GM23338 (cell line): ENCODE measurements at regions not wholly inside any gene's neighbourhood (a gene's known extent, or its start where the extent isn't known, plus 50 kb on each side); places are given as distances from the start of the nearest gene placed in this dataset.

ENCODE experiments used
- ATAC-seq: fragments of 200-7000 bp; cut with Tn5 transposase; 3 replicates; pipeline ENCODE4 v1.9.1; 2020
- DNase-seq: peaks from one replicate; pipeline ENCODE4 v3.0.0-alpha.2; 2015; ENCODE audit warnings: low spot score
- H2AFZ ChIP-seq: fragments of 200-600 bp; sonication (generic); 2 replicates; pipeline ENCODE4 v1.8.0; 2016; ENCODE audit warnings: antibody characterized with exemption, mild to moderate bottlenecking, moderate library complexity
- H3F3A ChIP-seq: fragments of 200-600 bp; sonication (generic); replicated peaks from 2 replicates; pipeline ENCODE4 v1.8.0; 2017; ENCODE audit warnings: antibody characterized with exemption, mixed run types, low read depth
- H3K27ac ChIP-seq: fragments of 200-600 bp; sonication (generic); 2 replicates; pipeline ENCODE4 v1.6.1; 2016; ENCODE audit warnings: low read depth
- H3K27me3 ChIP-seq: fragments of 200-600 bp; sonication (generic); 2 replicates; pipeline ENCODE4 v1.8.0; 2016; ENCODE audit warnings: mild to moderate bottlenecking, mixed run types, moderate library complexity; ENCODE audit not compliant: insufficient read depth
- H3K36me3 ChIP-seq: fragments of 200-600 bp; sonication (generic); 2 replicates; pipeline ENCODE4 v1.8.0; 2016; ENCODE audit warnings: mild to moderate bottlenecking; ENCODE audit not compliant: insufficient read depth
- H3K4me1 ChIP-seq: fragments of 200-600 bp; sonication (generic); 2 replicates; pipeline ENCODE4 v1.8.0; 2016; ENCODE audit warnings: mild to moderate bottlenecking, moderate library complexity; ENCODE audit not compliant: insufficient read depth
- H3K4me2 ChIP-seq: fragments of 200-600 bp; sonication (generic); 2 replicates; pipeline ENCODE4 v1.7.1; 2017; ENCODE audit warnings: mixed run types
- H3K4me3 ChIP-seq: fragments of 200-600 bp; sonication (generic); 2 replicates; pipeline ENCODE4 v1.6.1; 2016; ENCODE audit warnings: mixed run types
- H3K79me2 ChIP-seq: fragments of 200-600 bp; sonication (generic); replicated peaks from 2 replicates; pipeline ENCODE4 v1.8.0; 2017; ENCODE audit warnings: mild to moderate bottlenecking; ENCODE audit not compliant: insufficient read depth
- H3K9me2 ChIP-seq: fragments of 200-600 bp; sonication (generic); 2 replicates; pipeline ENCODE4 v1.8.0; 2017; ENCODE audit not compliant: insufficient read depth
- H4K20me1 ChIP-seq: fragments of 200-600 bp; sonication (generic); replicated peaks from 2 replicates; pipeline ENCODE4 v1.8.0; 2017; ENCODE audit warnings: mild to moderate bottlenecking; ENCODE audit not compliant: insufficient read depth
- H3K27ac Mint-ChIP-seq: 2 replicates; pipeline ENCODE4 v1.8.0; 2020; ENCODE audit warnings: inconsistent platforms, mild to moderate bottlenecking, moderate library complexity, mixed read lengths
- H3K27me3 Mint-ChIP-seq: 3 replicates; pipeline ENCODE4 v1.8.0; 2022; ENCODE audit warnings: low read depth, mild to moderate bottlenecking, moderate library complexity, mixed read lengths, inconsistent platforms; ENCODE audit not compliant: insufficient read depth, poor library complexity
- H3K36me3 Mint-ChIP-seq: 3 replicates; pipeline ENCODE4 v1.8.0; 2021; ENCODE audit warnings: low read depth, mild to moderate bottlenecking, inconsistent platforms, moderate library complexity, mixed read lengths
- H3K4me1 Mint-ChIP-seq: 3 replicates; pipeline ENCODE4 v1.8.0; 2020; ENCODE audit warnings: mild to moderate bottlenecking, inconsistent platforms, mixed read lengths
- H3K4me3 Mint-ChIP-seq: 3 replicates; pipeline ENCODE4 v1.8.0; 2021; ENCODE audit warnings: moderate library complexity, mild to moderate bottlenecking, inconsistent platforms, mixed read lengths
- H3K9me3 Mint-ChIP-seq: 3 replicates; pipeline ENCODE4 v1.8.0; 2020; ENCODE audit warnings: moderate library complexity, mild to moderate bottlenecking, inconsistent platforms, mixed read lengths
- CREB1 ChIP-seq: fragments of 250-450 bp; sonication (Bioruptor Pico); IDR thresholded peaks from 2 replicates; pipeline ENCODE4 v1.5.0; 2020; ENCODE audit warnings: low read depth, mild to moderate bottlenecking, moderate library complexity
- JUNB ChIP-seq: IDR thresholded peaks from one replicate; pipeline ENCODE4 v1.6.1; 2016; ENCODE audit warnings: antibody characterized with exemption; ENCODE audit not compliant: unreplicated experiment
- NANOG ChIP-seq: IDR thresholded peaks from 2 replicates; pipeline ENCODE4 v1.6.1; 2016; ENCODE audit warnings: antibody characterized with exemption, borderline replicate concordance
- POLR2AphosphoS5 ChIP-seq: IDR thresholded peaks from 2 replicates; pipeline ENCODE4 v1.6.1; 2016; ENCODE audit warnings: antibody characterized with exemption, low read depth
- ZNF114 ChIP-seq: fragments of 250-450 bp; sonication (Bioruptor Pico); IDR thresholded peaks from 2 replicates; pipeline ENCODE4 v1.5.0; 2020; ENCODE audit warnings: mild to moderate bottlenecking, moderate library complexity
- ZNF331 ChIP-seq: fragments of 250-450 bp; sonication (Bioruptor Pico); IDR thresholded peaks from 2 replicates; pipeline ENCODE4 v1.5.0; 2020; ENCODE audit warnings: low read depth, mild to moderate bottlenecking, moderate library complexity
- ZNF462 ChIP-seq: fragments of 250-450 bp; sonication (Bioruptor Pico); IDR thresholded peaks from 2 replicates; pipeline ENCODE4 v1.5.0; 2020; ENCODE audit warnings: mild to moderate bottlenecking, moderate library complexity
- TF ChIP-seq, protein P1 (sequence below): IDR thresholded peaks from one replicate; pipeline ENCODE4 v1.6.1; 2018; ENCODE audit warnings: antibody characterized with exemption; ENCODE audit not compliant: unreplicated experiment
- TF ChIP-seq, protein P2 (sequence below), 2 experiments: fragments of 200-600 bp in 1 of 2; sonication (generic) in 1 of 2; conservative IDR thresholded peaks; 2 replicates each; pipeline versions ENCODE4 v1.5.1 to v1.6.1; 2016 to 2017; ENCODE audit warnings: antibody characterized with exemption in 2 of 2, low read depth in 2 of 2, mild to moderate bottlenecking in 2 of 2, moderate library complexity in 1 of 2

- Histone ChIP-seq H3K4me1 (peaks cover 4% of the 10 kb centered on the region; the same call in 1 of the 2 replicates), H2AFZ (no peak overlapping the region), H3K27ac (no peak overlapping the region), H3K36me3 (no peaks in the 10 kb centered on the region), H3K27me3 (no peaks in the 10 kb centered on the region), H3F3A (no peaks in the 10 kb centered on the region), H3K79me2 (no peaks in the 10 kb centered on the region), H3K4me2 (no peak overlapping the region), H4K20me1 (no peaks in the 10 kb centered on the region), H3K9me2 (peaks cover 5% of the 10 kb centered on the region; the same call in 1 of the 2 replicates), H3K4me3 (no peak overlapping the region)
- peaks cover 6% of the 10 kb centered on the region; the same call in 2 of the 3 replicates for H3K4me1 Mint-ChIP-seq
- DNase-seq = no peak
- no peaks in the 10 kb centered on the region for H3K36me3 Mint-ChIP-seq
- no peak overlapping the region for H3K27ac Mint-ChIP-seq
- H3K9me3 Mint-ChIP-seq = no peaks in the 10 kb centered on the region; the same call in 2 of the 3 replicates
- no peak for ATAC-seq
- TF ChIP-seq NANOG (no peak), POLR2AphosphoS5 (no peak), ZNF331 (CRISPR knock-in tag) (no peak), JUNB (no peak), ZNF462 (CRISPR knock-in tag) (no peak), ZNF114 (CRISPR knock-in tag) (no peak), CREB1 (CRISPR knock-in tag) (no peak)
- TF ChIP-seq, protein P1, sequence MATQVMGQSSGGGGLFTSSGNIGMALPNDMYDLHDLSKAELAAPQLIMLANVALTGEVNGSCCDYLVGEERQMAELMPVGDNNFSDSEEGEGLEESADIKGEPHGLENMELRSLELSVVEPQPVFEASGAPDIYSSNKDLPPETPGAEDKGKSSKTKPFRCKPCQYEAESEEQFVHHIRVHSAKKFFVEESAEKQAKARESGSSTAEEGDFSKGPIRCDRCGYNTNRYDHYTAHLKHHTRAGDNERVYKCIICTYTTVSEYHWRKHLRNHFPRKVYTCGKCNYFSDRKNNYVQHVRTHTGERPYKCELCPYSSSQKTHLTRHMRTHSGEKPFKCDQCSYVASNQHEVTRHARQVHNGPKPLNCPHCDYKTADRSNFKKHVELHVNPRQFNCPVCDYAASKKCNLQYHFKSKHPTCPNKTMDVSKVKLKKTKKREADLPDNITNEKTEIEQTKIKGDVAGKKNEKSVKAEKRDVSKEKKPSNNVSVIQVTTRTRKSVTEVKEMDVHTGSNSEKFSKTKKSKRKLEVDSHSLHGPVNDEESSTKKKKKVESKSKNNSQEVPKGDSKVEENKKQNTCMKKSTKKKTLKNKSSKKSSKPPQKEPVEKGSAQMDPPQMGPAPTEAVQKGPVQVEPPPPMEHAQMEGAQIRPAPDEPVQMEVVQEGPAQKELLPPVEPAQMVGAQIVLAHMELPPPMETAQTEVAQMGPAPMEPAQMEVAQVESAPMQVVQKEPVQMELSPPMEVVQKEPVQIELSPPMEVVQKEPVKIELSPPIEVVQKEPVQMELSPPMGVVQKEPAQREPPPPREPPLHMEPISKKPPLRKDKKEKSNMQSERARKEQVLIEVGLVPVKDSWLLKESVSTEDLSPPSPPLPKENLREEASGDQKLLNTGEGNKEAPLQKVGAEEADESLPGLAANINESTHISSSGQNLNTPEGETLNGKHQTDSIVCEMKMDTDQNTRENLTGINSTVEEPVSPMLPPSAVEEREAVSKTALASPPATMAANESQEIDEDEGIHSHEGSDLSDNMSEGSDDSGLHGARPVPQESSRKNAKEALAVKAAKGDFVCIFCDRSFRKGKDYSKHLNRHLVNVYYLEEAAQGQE = no peak
- TF ChIP-seq, protein P2, sequence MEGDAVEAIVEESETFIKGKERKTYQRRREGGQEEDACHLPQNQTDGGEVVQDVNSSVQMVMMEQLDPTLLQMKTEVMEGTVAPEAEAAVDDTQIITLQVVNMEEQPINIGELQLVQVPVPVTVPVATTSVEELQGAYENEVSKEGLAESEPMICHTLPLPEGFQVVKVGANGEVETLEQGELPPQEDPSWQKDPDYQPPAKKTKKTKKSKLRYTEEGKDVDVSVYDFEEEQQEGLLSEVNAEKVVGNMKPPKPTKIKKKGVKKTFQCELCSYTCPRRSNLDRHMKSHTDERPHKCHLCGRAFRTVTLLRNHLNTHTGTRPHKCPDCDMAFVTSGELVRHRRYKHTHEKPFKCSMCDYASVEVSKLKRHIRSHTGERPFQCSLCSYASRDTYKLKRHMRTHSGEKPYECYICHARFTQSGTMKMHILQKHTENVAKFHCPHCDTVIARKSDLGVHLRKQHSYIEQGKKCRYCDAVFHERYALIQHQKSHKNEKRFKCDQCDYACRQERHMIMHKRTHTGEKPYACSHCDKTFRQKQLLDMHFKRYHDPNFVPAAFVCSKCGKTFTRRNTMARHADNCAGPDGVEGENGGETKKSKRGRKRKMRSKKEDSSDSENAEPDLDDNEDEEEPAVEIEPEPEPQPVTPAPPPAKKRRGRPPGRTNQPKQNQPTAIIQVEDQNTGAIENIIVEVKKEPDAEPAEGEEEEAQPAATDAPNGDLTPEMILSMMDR (conservative IDR thresholded peaks at IDR 0.05; ENCODE audit: low read depth in 2 of 2) = no peak
- no peak overlapping the region for H3K4me3 Mint-ChIP-seq
- H3K27me3 Mint-ChIP-seq = no peaks in the 10 kb centered on the region
Measured at GRCh38 chr18:22544626-22545025, 126.9 kb upstream of the CTAGE1 start.
